Activated CD4-positive, alpha-beta T cell treated with anti-CD3 and anti-CD28 coated beads, Interleukin-2, amount 50 U/mL, for 16 hours (primary cell): ENCODE measurements at regions not wholly inside any gene's neighbourhood (a gene's known extent, or its start where the extent isn't known, plus 50 kb on each side); places are given as distances from the start of the nearest gene placed in this dataset.
"Not testable (repeated sequence)": the region's sequence is repeated elsewhere in the genome, so short reads cannot be mapped to it uniquely, and the experiment has no call there.

Source experiments
- DNase-seq: peaks from one replicate; pipeline ENCODE4 v3.0.0-alpha.2; 2020

- DNase-seq, result no peak
Measured at GRCh38 chr2:164014068-164014731, 278.4 kb upstream of the FIGN start.

GRCh38 chr2:164012581-164012980, 276.8 kb upstream of the FIGN start:
- DNase-seq, result no peak

- no peak for DNase-seq
Measured at GRCh38 chr2:164009756-164010337, 274.0 kb upstream of the FIGN start.

- DNase-seq, result no peak
Measured at GRCh38 chr2:164008752-164009151, 272.9 kb upstream of the FIGN start.

- DNase-seq, result no peak
Measured at GRCh38 chr2:164006704-164007103, 270.9 kb upstream of the FIGN start.

- DNase-seq, result no peak
Measured at GRCh38 chr2:164000176-164000575, 264.4 kb upstream of the FIGN start.

GRCh38 chr2:163997466-163997865, 261.7 kb upstream of the FIGN start:
- no peak for DNase-seq

GRCh38 chr2:163990541-163990940, 254.7 kb upstream of the FIGN start:
- DNase-seq, result no peak

GRCh38 chr2:163990101-163990500, 254.3 kb upstream of the FIGN start:
- no peak for DNase-seq

- DNase-seq, result no peak
Measured at GRCh38 chr2:163987175-163987940, 251.6 kb upstream of the FIGN start.

GRCh38 chr2:163984986-163985385, 249.2 kb upstream of the FIGN start:
- no peak for DNase-seq

- no peak for DNase-seq
Measured at GRCh38 chr2:163983911-163984310, 248.1 kb upstream of the FIGN start.

GRCh38 chr2:163982938-163983337, 247.1 kb upstream of the FIGN start:
- DNase-seq, result no peak

GRCh38 chr2:163974766-163975165, 239.0 kb upstream of the FIGN start:
- DNase-seq, result no peak

- no peak for DNase-seq
Measured at GRCh38 chr2:163970058-163970813, 234.4 kb upstream of the FIGN start.

GRCh38 chr2:163964278-163964677, 228.5 kb upstream of the FIGN start:
- not testable (repeated sequence) for DNase-seq

GRCh38 chr2:163953390-163953907, 217.6 kb upstream of the FIGN start:
- no peak for DNase-seq

- DNase-seq, result no peak
Measured at GRCh38 chr2:163951312-163951711, 215.5 kb upstream of the FIGN start.

- no peak for DNase-seq
Measured at GRCh38 chr2:163949693-163950092, 213.9 kb upstream of the FIGN start.

GRCh38 chr2:163944347-163944737, 208.5 kb upstream of the FIGN start:
- DNase-seq, result no peak

GRCh38 chr2:163943403-163944346, 207.9 kb upstream of the FIGN start:
- DNase-seq, result no peak

GRCh38 chr2:163934131-163934530, 198.3 kb upstream of the FIGN start:
- no peak for DNase-seq
